ENCODE measurements at regions not wholly inside any gene's neighbourhood (a gene's known extent, or its start where the extent isn't known, plus 50 kb on each side); places are given as distances from the start of the nearest gene placed in this dataset.
"Not testable (repeated sequence)": the region's sequence is repeated elsewhere in the genome, so short reads cannot be mapped to it uniquely, and the experiment has no call there.

DNA sequence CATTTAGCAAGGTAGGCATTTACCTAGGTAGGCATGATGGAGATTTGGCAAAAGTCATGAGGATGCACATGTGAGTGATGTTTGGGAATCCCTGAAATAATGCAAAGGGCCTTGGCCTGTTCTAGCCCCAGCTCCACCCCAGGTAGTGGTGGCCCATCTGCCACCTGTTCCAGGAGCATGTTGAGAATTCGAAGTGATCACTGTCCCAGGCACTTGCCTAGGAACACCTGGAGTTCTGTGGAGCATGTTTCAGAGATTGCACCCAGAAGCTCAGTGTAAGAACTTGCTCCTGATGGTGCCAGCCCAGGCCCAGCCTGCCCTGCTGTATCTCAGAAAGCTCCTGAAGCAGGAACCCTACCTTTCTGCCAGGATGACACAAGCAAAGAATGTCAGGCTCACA is 211.6 kb upstream of the ZNF469 start:
- not testable (repeated sequence) for TF ChIP-seq EZH2 (IDR thresholded peaks at IDR 0.05; ENCODE audit: insufficient read depth, poor library complexity, severe bottlenecking); EZH2phosphoT487 (IDR thresholded peaks at IDR 0.05; ENCODE audit: insufficient read depth, low read depth)

All from GM23248 (cell line).